H9 (cell line): ENCODE measurements at regions not wholly inside any gene's neighbourhood (a gene's known extent, or its start where the extent isn't known, plus 50 kb on each side); places are given as distances from the start of the nearest gene placed in this dataset.

ENCODE experiments used
- DNase-seq: peaks from one replicate; pipeline ENCODE4 v3.0.0-alpha.2; 2017
- H2AFZ ChIP-seq: one replicate; pipeline ENCODE4 v1.6.1; 2013; ENCODE audit warnings: mild to moderate bottlenecking, low read length, control low read depth, moderate library complexity
- H2AK5ac ChIP-seq: 2 replicates; pipeline ENCODE4 v1.6.1; 2013; ENCODE audit warnings: low read length, control low read depth, mixed read lengths; ENCODE audit not compliant: insufficient read length
- H2BK120ac ChIP-seq: one replicate; pipeline ENCODE4 v1.6.1; 2013; ENCODE audit warnings: low read depth, mild to moderate bottlenecking, low read length, control low read depth, inconsistent platforms; ENCODE audit not compliant: poor library complexity, severe bottlenecking
- H2BK12ac ChIP-seq: 2 replicates; pipeline ENCODE4 v1.6.1; 2013; ENCODE audit warnings: low read length, control low read depth, mixed read lengths, low read depth; ENCODE audit not compliant: insufficient read length
- H2BK15ac ChIP-seq: 2 replicates; pipeline ENCODE4 v1.6.1; 2013; ENCODE audit warnings: low read depth, low read length, control low read depth
- H2BK20ac ChIP-seq: one replicate; pipeline ENCODE4 v1.6.1; 2013; ENCODE audit warnings: low read depth, mild to moderate bottlenecking, low read length, control low read depth, inconsistent platforms; ENCODE audit not compliant: poor library complexity, severe bottlenecking
- H2BK5ac ChIP-seq: 2 replicates; pipeline ENCODE4 v1.6.1; 2013; ENCODE audit warnings: low read length, control low read depth, mixed read lengths; ENCODE audit not compliant: insufficient read length
- H3K14ac ChIP-seq: 2 replicates; pipeline ENCODE4 v1.6.1; 2013; ENCODE audit warnings: low read length, control low read depth; ENCODE audit not compliant: insufficient read depth
- H3K18ac ChIP-seq: 2 replicates; pipeline ENCODE4 v1.6.1; 2013; ENCODE audit warnings: low read depth, mild to moderate bottlenecking, mixed read lengths, low read length, control low read depth; ENCODE audit not compliant: insufficient read length
- H3K23ac ChIP-seq: 2 replicates; pipeline ENCODE4 v1.6.1; 2013; ENCODE audit warnings: low read length, control low read depth, mixed read lengths, low read depth; ENCODE audit not compliant: insufficient read length
- H3K23me2 ChIP-seq: 2 replicates; pipeline ENCODE4 v1.6.1; 2013; ENCODE audit warnings: low read depth, mild to moderate bottlenecking, mixed read lengths, low read length, control low read depth; ENCODE audit not compliant: insufficient read length, poor library complexity, severe bottlenecking
- H3K27ac ChIP-seq: 2 replicates; pipeline ENCODE4 v1.5.1; 2013; ENCODE audit warnings: low read length, control low read depth, mixed read lengths, low read depth; ENCODE audit not compliant: insufficient read length
- H3K27me3 ChIP-seq: 2 replicates; pipeline ENCODE4 v1.6.1; 2013; ENCODE audit warnings: low read length, control low read depth, inconsistent platforms; ENCODE audit not compliant: insufficient read depth
- H3K4ac ChIP-seq: 2 replicates; pipeline ENCODE4 v1.6.1; 2013; ENCODE audit warnings: low read depth, mild to moderate bottlenecking, control low read depth, inconsistent platforms, low read length, moderate library complexity
- H3K4me1 ChIP-seq: 2 replicates; pipeline ENCODE4 v1.6.1; 2013; ENCODE audit warnings: low read length, control low read depth, inconsistent platforms; ENCODE audit not compliant: insufficient read depth
- H3K4me2 ChIP-seq: 2 replicates; pipeline ENCODE4 v1.6.1; 2013; ENCODE audit warnings: low read length, control low read depth, mixed read lengths; ENCODE audit not compliant: insufficient read length, insufficient read depth
- H3K56ac ChIP-seq: 2 replicates; pipeline ENCODE4 v1.6.1; 2013; ENCODE audit warnings: low read depth, mild to moderate bottlenecking, mixed read lengths, low read length, control low read depth; ENCODE audit not compliant: insufficient read length
- H3K79me1 ChIP-seq: 2 replicates; pipeline ENCODE4 v1.6.1; 2013; ENCODE audit warnings: low read depth, mild to moderate bottlenecking, moderate library complexity, low read length, control low read depth, inconsistent platforms; ENCODE audit not compliant: insufficient read depth, poor library complexity, severe bottlenecking
- H3K79me2 ChIP-seq: 2 replicates; pipeline ENCODE4 v1.6.1; 2013; ENCODE audit warnings: low read length, control low read depth, inconsistent platforms; ENCODE audit not compliant: insufficient read depth
- H3K9ac ChIP-seq: 2 replicates; pipeline ENCODE4 v1.6.1; 2013; ENCODE audit warnings: low read length, control low read depth, mixed read lengths; ENCODE audit not compliant: insufficient read length; ENCODE audit errors: extremely low read depth
- H3K9me3 ChIP-seq: one replicate; pipeline ENCODE4 v1.6.1; 2013; ENCODE audit warnings: low read depth, low read length, inconsistent platforms; ENCODE audit not compliant: control insufficient read depth
- H3T11ph ChIP-seq: one replicate; pipeline ENCODE4 v1.6.1; 2013; ENCODE audit warnings: mild to moderate bottlenecking, low read length, control low read depth, inconsistent platforms
- H4K20me1 ChIP-seq: one replicate; pipeline ENCODE4 v1.6.1; 2013; ENCODE audit not compliant: control insufficient read depth, insufficient read length, insufficient read depth
- H4K5ac ChIP-seq: 2 replicates; pipeline ENCODE4 v1.6.1; 2013; ENCODE audit warnings: low read depth, mild to moderate bottlenecking, mixed read lengths, low read length, control low read depth; ENCODE audit not compliant: insufficient read length
- H4K8ac ChIP-seq: replicated peaks from 2 replicates; pipeline ENCODE4 v1.6.1; 2013; ENCODE audit warnings: low read length, control low read depth, mixed read lengths, low read depth; ENCODE audit not compliant: insufficient read length
- H4K91ac ChIP-seq: 2 replicates; pipeline ENCODE4 v1.6.1; 2013; ENCODE audit warnings: low read depth, mild to moderate bottlenecking, moderate library complexity, mixed read lengths, low read length, control low read depth; ENCODE audit not compliant: insufficient read length
- H3K27ac Mint-ChIP-seq, 3 experiments: 2 replicates in 2 of 3; 3 replicates in 1 of 3; pipeline ENCODE4 v1.8.0; 2020 to 2021; ENCODE audit warnings: mixed read lengths in 3 of 3, mild to moderate bottlenecking in 1 of 3, moderate library complexity in 1 of 3
- H3K27me3 Mint-ChIP-seq: 2 replicates; pipeline ENCODE4 v1.8.0; 2021; ENCODE audit warnings: low read depth, mild to moderate bottlenecking, moderate library complexity, mixed read lengths
- H3K36me3 Mint-ChIP-seq, 3 experiments: 2 replicates in 2 of 3; 3 replicates in 1 of 3; pipeline ENCODE4 v1.8.0; 2020 to 2021; ENCODE audit warnings: low read depth in 3 of 3, mixed read lengths in 3 of 3; ENCODE audit not compliant: insufficient read depth in 1 of 3
- H3K4me1 Mint-ChIP-seq, 2 experiments: 2 replicates each; pipeline ENCODE4 v1.8.0; 2020; ENCODE audit warnings: mixed read lengths in 2 of 2
- H3K4me3 Mint-ChIP-seq, 2 experiments: 2 replicates in 1 of 2; 3 replicates in 1 of 2; pipeline ENCODE4 v1.8.0; 2020 to 2021; ENCODE audit warnings: mild to moderate bottlenecking in 2 of 2, mixed read lengths in 2 of 2, moderate library complexity in 1 of 2
- H3K9me3 Mint-ChIP-seq, 2 experiments: 2 replicates in 1 of 2; 3 replicates in 1 of 2; pipeline ENCODE4 v1.8.0; 2020; ENCODE audit warnings: mild to moderate bottlenecking in 2 of 2, mixed read lengths in 2 of 2, moderate library complexity in 1 of 2
- WGBS: extraction: QIAGEN DNeasy Blood & Tissue Kit; methylation state at CpG from one replicate; pipeline ENCODE4 v1.1.7; 2013; ENCODE audit warnings: missing lambda C conversion rate, low lambda C conversion rate, mixed read lengths; ENCODE audit not compliant: insufficient read length; ENCODE audit errors: extremely low coverage; 5-methylcytosine and 5-hydroxymethylcytosine counted together
- TF ChIP-seq, protein P1 (sequence below): fragments of 200-600 bp; sonication (generic); conservative IDR thresholded peaks from 3 replicates; pipeline ENCODE4 v1.8.0; 2021; ENCODE audit warnings: antibody characterized with exemption, mild to moderate bottlenecking

DNA sequence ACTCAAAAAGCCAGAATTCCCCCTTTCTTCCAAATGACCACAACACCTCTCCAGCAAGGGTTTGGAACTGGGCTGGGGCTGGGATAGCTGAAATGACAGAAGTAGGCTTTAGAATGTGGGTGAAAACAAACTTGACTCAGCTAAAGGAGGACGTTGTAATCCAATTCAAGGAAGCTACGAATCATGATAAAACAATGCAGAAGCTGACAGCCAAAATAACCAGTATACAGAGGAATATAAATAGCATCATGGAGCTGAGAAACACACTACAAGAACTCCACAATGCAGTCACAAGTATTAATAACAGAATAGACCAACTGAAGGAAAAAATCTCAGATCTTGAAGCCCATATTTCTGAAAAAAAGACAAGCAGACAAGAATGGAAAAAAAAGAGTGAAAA lies 95.8 kb upstream of the TET2 start:
- no peak overlapping the region for H3K4me3 Mint-ChIP-seq
- H3K36me3 Mint-ChIP-seq, result peaks cover 0 to 4% (median 0%) of the 10 kb centered on the region in 3 experiments; a peak in 2 of 7 replicates
- TF ChIP-seq, protein P1, sequence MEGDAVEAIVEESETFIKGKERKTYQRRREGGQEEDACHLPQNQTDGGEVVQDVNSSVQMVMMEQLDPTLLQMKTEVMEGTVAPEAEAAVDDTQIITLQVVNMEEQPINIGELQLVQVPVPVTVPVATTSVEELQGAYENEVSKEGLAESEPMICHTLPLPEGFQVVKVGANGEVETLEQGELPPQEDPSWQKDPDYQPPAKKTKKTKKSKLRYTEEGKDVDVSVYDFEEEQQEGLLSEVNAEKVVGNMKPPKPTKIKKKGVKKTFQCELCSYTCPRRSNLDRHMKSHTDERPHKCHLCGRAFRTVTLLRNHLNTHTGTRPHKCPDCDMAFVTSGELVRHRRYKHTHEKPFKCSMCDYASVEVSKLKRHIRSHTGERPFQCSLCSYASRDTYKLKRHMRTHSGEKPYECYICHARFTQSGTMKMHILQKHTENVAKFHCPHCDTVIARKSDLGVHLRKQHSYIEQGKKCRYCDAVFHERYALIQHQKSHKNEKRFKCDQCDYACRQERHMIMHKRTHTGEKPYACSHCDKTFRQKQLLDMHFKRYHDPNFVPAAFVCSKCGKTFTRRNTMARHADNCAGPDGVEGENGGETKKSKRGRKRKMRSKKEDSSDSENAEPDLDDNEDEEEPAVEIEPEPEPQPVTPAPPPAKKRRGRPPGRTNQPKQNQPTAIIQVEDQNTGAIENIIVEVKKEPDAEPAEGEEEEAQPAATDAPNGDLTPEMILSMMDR, result no peak
- Histone ChIP-seq H3K4me1 (no peaks in the 10 kb centered on the region), H3K79me1 (no peaks in the 10 kb centered on the region), H2BK120ac (no peak overlapping the region), H3K23me2 (no peaks in the 10 kb centered on the region), H3K9ac (no peak overlapping the region), H2BK12ac (no peak overlapping the region), H3K23ac (no peak overlapping the region), H3K4me2 (no peak overlapping the region), H4K20me1 (no peaks in the 10 kb centered on the region), H3K14ac (no peak overlapping the region), H2BK15ac (no peak overlapping the region), H2BK20ac (no peak overlapping the region), H2BK5ac (no peak overlapping the region), H4K5ac (no peak overlapping the region), H3K27me3 (no peaks in the 10 kb centered on the region), H4K8ac (no peak overlapping the region), H3K56ac (no peak overlapping the region), H3K4ac (no peak overlapping the region), H3K27ac (no peak overlapping the region), H3T11ph (no peak overlapping the region), H3K9me3 (no peaks in the 10 kb centered on the region), H2AFZ (no peak overlapping the region), H2AK5ac (no peak overlapping the region), H3K18ac (no peak overlapping the region), H3K79me2 (no peaks in the 10 kb centered on the region), H4K91ac (no peak overlapping the region)
- peaks cover 3 to 17% of the 10 kb centered on the region in 2 experiments; a peak in 2 of 5 replicates for H3K9me3 Mint-ChIP-seq
- DNase-seq, result no peak
- H3K4me1 Mint-ChIP-seq, result no peaks in the 10 kb centered on the region
- H3K27me3 Mint-ChIP-seq, result peaks cover 2% of the 10 kb centered on the region
- H3K27ac Mint-ChIP-seq, result no peak overlapping the region; a peak in 1 of 7 replicates
- no CpG with 5 or more reads among the region's 2 CpGs for WGBS
